Activated CD4-positive, alpha-beta T cell treated with anti-CD3 and anti-CD28 coated beads, Interleukin-2, Interleukin-6, amounts not matched to agents 100 ng/mL and 50 ng/mL, durations not matched to agents 16 hours and 8 hours (primary cell): ENCODE measurements at regions not wholly inside any gene's neighbourhood (a gene's known extent, or its start where the extent isn't known, plus 50 kb on each side); places are given as distances from the start of the nearest gene placed in this dataset.
A peak's percentile ranks its signal among the peaks of the same experiment; 100 is the strongest.

ENCODE experiments used
- DNase-seq: peaks from one replicate; pipeline ENCODE4 v3.0.0-alpha.2; 2020

GRCh38 chr7:25830215-25830614, 321.8 kb upstream of the NFE2L3 start:
- DNase-seq, result no peak

DNA sequence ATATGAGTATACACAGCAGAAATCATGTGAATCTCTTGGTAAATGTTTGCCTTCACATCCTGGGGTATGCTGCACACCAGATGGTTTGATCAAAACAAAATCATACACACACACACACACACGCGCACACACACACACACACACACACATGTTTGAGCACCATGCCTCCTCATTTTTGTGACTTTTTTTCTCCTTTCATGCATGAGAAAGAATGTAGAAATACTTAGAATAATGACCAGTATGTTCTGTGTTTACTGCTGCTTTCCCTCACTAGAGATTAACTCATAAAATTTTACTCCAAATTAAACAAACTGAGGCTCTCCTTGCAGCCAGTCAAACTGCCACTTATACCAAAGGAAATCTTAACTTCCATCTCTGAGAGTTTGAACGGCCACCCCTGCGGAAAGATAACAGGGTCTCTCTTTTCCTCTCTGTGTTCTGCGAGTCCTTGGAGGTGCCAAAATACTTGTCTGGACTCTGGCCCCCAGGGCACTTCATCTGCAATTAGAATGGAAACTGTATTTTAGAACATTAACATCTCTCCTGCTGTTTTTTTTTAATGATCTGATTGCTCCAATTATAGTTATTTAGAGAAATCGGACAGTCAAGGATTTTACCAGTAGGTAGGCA, 320.8 kb upstream of the NFE2L3 start:
- DNase-seq, result no peak

DNA sequence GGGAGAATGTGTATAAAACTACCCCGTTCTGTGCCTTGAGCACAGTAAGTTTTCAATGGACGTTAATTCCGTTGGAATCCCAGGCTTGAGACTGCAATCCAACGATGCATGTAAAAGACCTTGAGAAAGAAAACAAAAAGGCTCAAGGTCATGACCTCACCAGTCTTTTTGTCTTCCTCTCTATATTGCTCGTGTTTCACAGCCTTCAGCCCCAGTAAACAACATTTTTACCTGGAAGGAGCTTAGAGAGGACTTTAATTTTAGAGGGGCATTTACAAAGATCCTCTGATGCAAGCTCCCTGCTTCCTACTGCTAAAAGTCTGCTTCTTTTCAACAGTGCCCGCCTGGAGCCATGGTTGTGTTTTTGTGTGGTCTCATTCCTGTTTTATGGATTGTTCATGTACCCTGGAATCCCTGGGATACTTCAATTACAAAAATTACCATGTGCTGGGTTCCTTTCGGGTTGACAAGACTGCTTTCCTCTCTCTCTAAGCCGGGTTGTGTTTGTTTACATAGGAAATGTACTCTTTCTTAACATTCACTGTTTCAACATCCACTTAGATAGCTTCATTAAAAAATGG, 320.1 kb upstream of the NFE2L3 start:
- no peak for DNase-seq

- no peak for DNase-seq
Measured at GRCh38 chr7:25832456-25832855, 319.5 kb upstream of the NFE2L3 start.

- DNase-seq, result no peak
Measured at GRCh38 chr7:25832929-25833328, 319.1 kb upstream of the NFE2L3 start.

DNA sequence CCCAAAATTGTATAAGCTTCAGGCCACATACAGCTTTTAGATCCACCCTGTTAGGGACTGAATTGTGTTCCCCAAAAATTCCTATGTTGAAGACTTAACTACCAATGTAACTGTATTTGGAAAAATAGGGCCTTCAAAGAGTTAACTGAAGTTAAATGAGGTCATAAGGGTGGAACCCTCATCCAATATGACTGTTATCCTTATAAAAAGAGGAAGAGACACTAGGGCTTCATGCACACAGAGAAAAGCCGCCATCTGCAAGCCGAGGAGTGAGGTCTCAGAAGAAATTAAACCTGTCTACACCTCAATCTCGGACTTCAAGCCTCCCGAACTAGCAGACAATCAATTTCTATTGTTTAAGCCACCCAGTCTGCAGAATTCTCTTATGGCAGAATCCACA, 317.9 kb upstream of the NFE2L3 start:
- no peak for DNase-seq

DNA sequence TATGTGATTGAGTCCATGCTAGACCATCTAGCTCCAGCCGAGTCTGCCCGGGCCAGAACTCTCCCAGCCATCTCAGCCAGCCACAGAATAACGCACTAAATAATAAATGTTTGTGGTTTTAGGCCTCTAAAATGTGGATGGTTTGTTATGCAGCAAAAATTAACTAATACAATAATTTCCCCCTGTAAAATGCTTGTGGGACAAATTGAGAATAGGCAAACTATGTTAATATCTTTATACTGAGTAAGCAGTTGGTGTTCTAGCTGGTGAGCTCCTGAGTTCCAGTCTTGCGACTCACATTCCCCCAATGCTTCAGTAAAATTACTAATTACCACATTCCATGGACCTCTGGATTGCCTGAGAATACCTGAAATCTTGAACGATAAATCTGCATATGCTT, 316.8 kb upstream of the NFE2L3 start:
- no peak for DNase-seq

GRCh38 chr7:25839084-25839769, 312.8 kb upstream of the NFE2L3 start:
- DNase-seq, result no peak

DNA sequence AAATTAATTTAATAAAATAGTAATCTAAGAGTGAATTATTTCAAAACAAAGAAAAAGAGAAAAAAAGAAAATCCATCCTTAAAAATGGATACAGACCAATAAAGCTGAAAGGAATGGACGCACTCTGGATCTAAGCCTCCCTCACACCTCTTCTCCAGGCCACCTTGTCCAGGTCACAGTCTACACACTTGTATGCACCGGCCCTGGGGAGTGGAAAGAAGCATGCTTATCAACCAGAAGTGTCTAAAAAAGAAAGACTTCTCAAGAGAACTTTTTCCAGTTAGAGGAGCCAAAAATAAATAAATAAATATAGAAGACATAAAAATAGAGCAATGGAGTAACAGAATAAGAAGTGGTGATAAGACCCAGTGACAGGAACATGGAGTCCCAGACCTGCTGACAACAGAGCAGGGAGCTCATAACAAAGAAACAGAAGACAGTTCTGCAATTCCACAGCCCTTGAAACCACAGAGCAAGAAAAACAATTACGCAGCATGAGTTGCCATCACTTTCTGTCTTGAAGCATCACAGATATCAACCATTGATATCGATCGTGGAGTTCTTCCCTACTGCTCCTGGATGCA, 311.7 kb upstream of the NFE2L3 start:
- no peak for DNase-seq

DNA sequence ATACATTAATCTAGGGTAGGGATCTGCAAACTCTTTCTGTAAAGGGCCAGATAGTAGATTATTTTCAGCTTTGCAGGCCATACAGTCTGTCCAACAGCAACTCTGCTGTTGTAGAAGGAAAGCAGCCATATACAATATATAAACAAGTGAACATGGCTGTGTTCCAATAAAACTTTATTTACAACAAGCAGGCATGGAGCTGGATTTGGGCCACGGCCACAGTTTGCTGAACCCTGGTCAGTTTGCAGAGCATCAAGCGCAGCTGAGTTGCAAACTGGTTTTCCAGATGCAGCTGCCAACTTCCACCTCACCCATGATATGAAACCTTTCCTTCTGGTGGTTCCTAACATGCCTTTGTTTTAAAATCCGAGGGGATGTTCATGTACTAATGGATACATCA, 310.4 kb upstream of the NFE2L3 start:
- DNase-seq, result no peak

DNA sequence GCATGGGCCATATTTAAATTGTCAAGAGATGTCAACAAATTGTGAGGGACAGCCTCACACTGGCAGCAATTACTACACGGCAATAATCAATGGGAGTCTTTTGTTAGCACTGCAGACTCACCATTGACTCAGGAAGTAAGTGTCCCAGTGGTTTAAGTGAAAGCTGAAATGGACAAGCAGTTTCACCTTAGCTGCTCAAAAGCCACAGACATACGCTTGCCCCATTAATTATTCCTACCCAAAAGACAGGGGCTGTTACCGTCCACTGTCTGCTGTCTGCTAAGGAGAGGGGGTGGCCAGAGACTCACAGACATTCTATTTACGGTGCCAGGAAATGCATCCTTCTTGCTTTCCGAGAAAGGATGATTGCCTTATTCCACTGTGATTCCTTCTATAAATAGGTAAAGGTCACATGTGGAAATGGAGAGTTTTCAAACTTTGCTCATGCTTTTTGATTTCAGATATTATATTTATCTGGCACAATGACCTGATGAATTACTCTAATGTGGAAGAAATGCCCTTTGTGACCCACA, 309.7 kb upstream of the NFE2L3 start:
- no peak for DNase-seq

- DNase-seq, result no peak
Measured at GRCh38 chr7:25843467-25843866, 308.5 kb upstream of the NFE2L3 start.

GRCh38 chr7:25844102-25844870, 307.7 kb upstream of the NFE2L3 start:
- DNase-seq, result no peak

- DNase-seq, result no peak
Measured at GRCh38 chr7:25845464-25845863, 306.5 kb upstream of the NFE2L3 start.

DNA sequence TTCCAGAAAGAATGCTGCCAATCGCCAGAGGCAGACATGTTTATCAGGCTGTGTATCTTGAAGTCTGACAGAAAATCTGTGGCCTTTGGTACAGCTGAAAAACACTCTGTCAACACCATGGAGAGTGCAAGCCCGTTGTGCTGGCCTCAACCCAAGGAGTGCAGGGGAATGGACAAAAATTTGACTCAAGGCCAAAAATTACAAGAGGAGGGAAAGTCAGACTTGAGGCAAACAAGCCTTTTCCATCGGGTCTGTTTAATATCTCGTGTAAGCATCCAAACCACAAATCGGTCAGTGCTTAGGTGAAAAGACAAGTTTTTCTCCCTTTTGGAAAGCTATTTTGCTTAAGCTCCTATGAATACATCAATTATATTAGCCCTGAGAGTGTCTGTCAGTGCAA, 305.3 kb upstream of the NFE2L3 start:
- no peak for DNase-seq

DNA sequence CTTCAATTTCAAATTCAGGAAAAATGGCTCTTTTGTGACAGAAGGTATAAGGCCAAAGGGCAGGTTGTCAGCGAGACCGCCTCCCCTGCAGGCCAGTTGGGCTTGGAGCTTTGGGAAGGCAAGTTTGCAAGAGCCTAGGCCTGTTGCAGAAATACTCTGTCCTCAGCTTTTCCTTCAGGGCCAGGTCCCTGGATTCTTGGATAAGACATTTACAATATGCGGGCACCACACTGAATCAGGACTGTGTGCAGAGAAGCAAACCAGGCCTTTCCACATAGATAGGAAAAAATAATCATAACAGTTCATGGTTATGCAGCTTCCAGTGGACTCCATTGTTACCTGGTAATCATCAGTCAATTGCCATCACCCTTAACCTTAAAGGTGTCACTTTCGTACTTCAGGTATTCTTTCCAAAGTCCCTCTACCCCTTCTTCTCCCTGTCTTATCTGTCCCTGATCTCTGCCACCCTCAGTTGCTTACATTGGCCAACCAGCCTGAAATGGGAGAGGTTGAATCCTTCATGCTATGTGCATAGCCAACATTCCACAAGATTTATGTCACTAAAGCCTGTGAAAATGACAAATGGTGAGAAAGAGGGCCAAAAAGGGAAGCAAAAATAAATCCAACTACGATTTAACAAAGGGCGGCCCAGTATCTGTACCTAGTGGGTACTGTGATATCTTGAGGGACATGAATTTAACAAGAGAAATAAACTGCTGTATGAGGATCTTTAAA, 304.5 kb upstream of the NFE2L3 start:
- no peak for DNase-seq

DNA sequence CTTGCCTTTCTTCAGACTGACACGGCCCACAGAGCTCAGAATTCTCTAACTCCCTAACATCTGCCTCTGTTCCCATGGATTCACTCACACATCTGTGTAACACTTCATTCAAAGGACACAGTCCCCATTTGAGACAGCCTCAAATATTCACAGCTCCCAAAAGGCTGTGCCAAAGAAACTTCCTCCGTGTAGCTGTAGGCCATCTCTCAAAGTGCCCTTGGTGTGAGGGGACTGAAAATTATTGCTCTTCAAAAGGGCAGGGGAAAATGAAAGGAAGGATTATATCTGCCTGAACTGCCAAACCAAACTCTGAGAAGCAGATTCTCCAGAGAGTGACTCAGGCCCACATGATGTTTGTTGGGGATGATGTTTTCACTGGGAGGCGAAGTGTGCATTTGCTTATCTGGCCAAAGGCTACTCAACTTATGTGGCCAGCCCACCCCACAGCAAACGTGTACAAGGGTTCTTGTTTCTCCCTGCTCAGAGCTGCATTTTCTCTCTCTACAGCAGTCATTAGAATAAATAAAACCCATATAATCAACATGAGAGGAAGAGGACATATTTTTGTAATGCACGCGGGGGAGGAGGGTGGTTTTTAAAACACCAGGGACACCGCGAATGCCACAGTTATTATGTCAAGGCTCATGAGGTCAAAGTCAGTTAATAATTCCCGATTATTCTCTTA, 302.4 kb upstream of the NFE2L3 start:
- no peak for DNase-seq

- no peak for DNase-seq
Measured at GRCh38 chr7:25850216-25850615, 301.8 kb upstream of the NFE2L3 start.

- DNase-seq, result no peak
Measured at GRCh38 chr7:25850735-25851134, 301.3 kb upstream of the NFE2L3 start.

DNA sequence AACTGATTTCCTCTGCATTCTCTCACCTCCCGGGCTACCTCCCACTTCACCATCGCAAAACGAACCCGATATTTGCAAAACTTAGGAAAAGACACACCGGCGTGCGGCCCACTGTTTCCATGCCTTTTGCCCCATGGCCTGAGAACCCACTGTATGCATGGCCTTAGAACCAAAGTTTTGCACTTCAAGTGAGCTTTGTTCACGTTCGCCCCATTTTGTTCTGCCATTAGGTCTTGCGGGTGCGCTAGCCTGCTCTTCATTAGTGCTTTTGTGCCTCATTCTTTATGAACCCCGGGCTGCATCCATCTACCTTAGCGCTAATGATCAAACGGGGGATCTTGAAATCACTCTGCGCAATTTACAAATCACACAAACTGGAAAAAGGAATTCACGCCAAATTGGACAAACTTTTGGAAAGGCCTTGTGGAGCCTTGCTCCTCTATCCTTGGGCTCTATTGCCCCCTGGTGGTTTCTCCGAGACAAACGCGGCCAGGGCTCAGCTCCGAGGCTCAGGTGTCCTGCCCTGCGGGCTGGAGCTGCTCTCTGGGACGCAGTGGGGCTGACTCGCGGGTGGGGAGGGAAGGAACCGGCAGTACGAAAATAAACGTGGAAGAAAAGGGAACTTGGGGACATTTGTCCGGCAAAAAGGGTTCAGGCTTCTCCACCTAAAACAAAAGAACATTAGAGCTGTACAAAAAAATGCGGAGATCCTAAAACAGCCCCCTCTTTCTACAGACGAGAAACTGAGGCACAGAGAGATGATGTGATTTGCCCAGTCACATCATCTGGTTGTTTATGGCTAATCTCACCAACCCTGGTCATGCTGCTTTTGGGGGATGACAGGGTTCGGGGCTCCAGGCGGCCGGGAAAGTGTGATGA, 300.4 kb upstream of the NFE2L3 start:
- peak; percentile 88 for DNase-seq
